NT2/D1 (cell line): ENCODE measurements at regions not wholly inside any gene's neighbourhood (a gene's known extent, or its start where the extent isn't known, plus 50 kb on each side); places are given as distances from the start of the nearest gene placed in this dataset.

Source experiments
- SUZ12 ChIP-seq: IDR thresholded peaks from 2 replicates; pipeline ENCODE4 v1.6.1; 2011; ENCODE audit not compliant: insufficient read length, insufficient read depth; ENCODE audit errors: extremely low read depth
- YY1 ChIP-seq: IDR thresholded peaks from 2 replicates; pipeline ENCODE4 v1.6.1; 2011; ENCODE audit not compliant: insufficient read length, insufficient read depth

- TF ChIP-seq YY1: no peak
- TF ChIP-seq SUZ12: no peak
These were observed 696.0 kb upstream of the LMO3 start for GRCh38 chr12:17302001-17302400.
